Parathyroid adenoma (tissue), 2 donors: ENCODE measurements at regions not wholly inside any gene's neighbourhood (a gene's known extent, or its start where the extent isn't known, plus 50 kb on each side); places are given as distances from the start of the nearest gene placed in this dataset.
"Not testable (repeated sequence)": the region's sequence is repeated elsewhere in the genome, so short reads cannot be mapped to it uniquely, and the experiment has no call there.

Source experiments
- H2AFZ ChIP-seq: fragments of 300-600 bp; sonication (generic); one replicate; pipeline ENCODE4 v1.7.0; 2017; ENCODE audit warnings: antibody characterized with exemption, mild to moderate bottlenecking
- H3K27ac ChIP-seq: fragments of 300-600 bp; sonication (generic); one replicate; pipeline ENCODE4 v1.7.0; 2017
- H3K27me3 ChIP-seq: fragments of 300-600 bp; sonication (generic); one replicate; pipeline ENCODE4 v1.7.0; 2017; ENCODE audit warnings: low read length; ENCODE audit not compliant: control insufficient read depth, insufficient read depth
- H3K36me3 ChIP-seq: fragments of 300-600 bp; sonication (generic); one replicate; pipeline ENCODE4 v1.7.0; 2017; ENCODE audit warnings: low read length; ENCODE audit not compliant: control insufficient read depth, insufficient read depth
- H3K4me1 ChIP-seq: fragments of 300-600 bp; sonication (generic); one replicate; pipeline ENCODE4 v1.7.0; 2017; ENCODE audit warnings: control low read depth
- H3K4me2 ChIP-seq: fragments of 300-600 bp; sonication (generic); one replicate; pipeline ENCODE4 v1.7.0; 2017; ENCODE audit warnings: low read length
- H3K4me3 ChIP-seq: fragments of 300-600 bp; sonication (generic); one replicate; pipeline ENCODE4 v1.7.0; 2017; ENCODE audit warnings: low read depth, low read length
- H3K79me2 ChIP-seq: fragments of 300-600 bp; sonication (generic); one replicate; pipeline ENCODE4 v1.7.0; 2017; ENCODE audit warnings: control low read depth
- H3K9ac ChIP-seq: fragments of 300-600 bp; sonication (generic); one replicate; pipeline ENCODE4 v1.7.0; 2017; ENCODE audit warnings: mild to moderate bottlenecking
- H3K9me3 ChIP-seq: fragments of 300-600 bp; sonication (generic); one replicate; pipeline ENCODE4 v1.7.0; 2017; ENCODE audit warnings: low read length; ENCODE audit not compliant: control insufficient read depth
- TF ChIP-seq, protein P1 (sequence below): fragments of 300-600 bp; sonication (generic); IDR thresholded peaks from one replicate; pipeline ENCODE4 v1.7.0; 2017; ENCODE audit warnings: antibody characterized with exemption, mild to moderate bottlenecking
- donor health status: primary hyperparathyroidism.

DNA sequence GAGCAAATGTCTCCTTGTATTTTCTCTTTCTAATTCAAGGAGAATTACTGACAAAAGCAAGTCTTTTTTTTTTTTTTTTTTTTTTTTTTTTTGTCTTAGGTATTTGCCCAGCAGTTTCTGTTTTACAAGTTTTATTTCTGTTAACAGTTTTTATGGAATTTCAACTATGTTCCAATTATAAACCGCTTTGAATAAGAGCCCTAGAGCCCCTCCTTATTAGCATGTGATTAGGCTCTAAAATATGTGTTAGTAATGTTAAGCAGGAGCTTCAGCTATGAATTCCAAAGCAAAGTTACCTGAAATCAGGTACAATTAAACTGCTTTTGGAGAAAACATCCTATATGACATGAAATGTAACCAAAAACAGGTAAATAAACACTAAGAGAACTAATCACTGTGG lies 997.0 kb upstream of the POT1 start:
- TF ChIP-seq, protein P1, sequence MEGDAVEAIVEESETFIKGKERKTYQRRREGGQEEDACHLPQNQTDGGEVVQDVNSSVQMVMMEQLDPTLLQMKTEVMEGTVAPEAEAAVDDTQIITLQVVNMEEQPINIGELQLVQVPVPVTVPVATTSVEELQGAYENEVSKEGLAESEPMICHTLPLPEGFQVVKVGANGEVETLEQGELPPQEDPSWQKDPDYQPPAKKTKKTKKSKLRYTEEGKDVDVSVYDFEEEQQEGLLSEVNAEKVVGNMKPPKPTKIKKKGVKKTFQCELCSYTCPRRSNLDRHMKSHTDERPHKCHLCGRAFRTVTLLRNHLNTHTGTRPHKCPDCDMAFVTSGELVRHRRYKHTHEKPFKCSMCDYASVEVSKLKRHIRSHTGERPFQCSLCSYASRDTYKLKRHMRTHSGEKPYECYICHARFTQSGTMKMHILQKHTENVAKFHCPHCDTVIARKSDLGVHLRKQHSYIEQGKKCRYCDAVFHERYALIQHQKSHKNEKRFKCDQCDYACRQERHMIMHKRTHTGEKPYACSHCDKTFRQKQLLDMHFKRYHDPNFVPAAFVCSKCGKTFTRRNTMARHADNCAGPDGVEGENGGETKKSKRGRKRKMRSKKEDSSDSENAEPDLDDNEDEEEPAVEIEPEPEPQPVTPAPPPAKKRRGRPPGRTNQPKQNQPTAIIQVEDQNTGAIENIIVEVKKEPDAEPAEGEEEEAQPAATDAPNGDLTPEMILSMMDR: no peak
- H3K9me3 ChIP-seq: no peaks in the 10 kb centered on the region
- H3K27ac ChIP-seq: no peak overlapping the region
- H2AFZ ChIP-seq: no peak overlapping the region
- H3K4me1 ChIP-seq: no peaks in the 10 kb centered on the region
- H3K27me3 ChIP-seq: no peaks in the 10 kb centered on the region
- no peak overlapping the region for H3K4me2 ChIP-seq
- no peak overlapping the region for H3K9ac ChIP-seq
- H3K36me3 ChIP-seq: no peaks in the 10 kb centered on the region
- no peak overlapping the region for H3K4me3 ChIP-seq
- H3K79me2 ChIP-seq: no peaks in the 10 kb centered on the region

DNA sequence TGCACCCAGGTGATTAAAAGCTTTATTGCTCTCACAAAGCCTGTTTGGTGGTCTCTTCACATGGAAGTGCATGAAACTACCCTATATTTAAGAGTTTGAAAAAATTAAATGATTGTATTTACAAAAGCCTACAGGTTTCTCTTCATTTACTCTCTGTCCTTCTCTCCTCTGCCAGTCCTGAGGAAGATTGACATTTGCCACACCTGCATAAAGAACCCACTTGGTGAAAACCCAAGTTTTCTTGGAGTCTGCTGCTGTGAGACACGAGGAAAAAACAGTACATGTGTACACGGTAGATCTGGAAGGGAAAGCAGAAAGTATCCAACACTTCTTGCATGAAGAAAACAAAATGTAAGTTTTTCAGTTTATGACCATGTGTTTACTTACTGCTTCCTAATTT lies 994.4 kb upstream of the POT1 start:
- H3K9ac ChIP-seq: no peak overlapping the region
- TF ChIP-seq, protein P1: no peak
- H3K4me3 ChIP-seq: no peak overlapping the region
- no peak overlapping the region for H3K4me2 ChIP-seq
- no peak overlapping the region for H3K27ac ChIP-seq
- no peaks in the 10 kb centered on the region for H3K79me2 ChIP-seq
- H2AFZ ChIP-seq: no peak overlapping the region
- no peaks in the 10 kb centered on the region for H3K9me3 ChIP-seq
- no peaks in the 10 kb centered on the region for H3K36me3 ChIP-seq
- H3K4me1 ChIP-seq: no peaks in the 10 kb centered on the region
- H3K27me3 ChIP-seq: no peaks in the 10 kb centered on the region

DNA sequence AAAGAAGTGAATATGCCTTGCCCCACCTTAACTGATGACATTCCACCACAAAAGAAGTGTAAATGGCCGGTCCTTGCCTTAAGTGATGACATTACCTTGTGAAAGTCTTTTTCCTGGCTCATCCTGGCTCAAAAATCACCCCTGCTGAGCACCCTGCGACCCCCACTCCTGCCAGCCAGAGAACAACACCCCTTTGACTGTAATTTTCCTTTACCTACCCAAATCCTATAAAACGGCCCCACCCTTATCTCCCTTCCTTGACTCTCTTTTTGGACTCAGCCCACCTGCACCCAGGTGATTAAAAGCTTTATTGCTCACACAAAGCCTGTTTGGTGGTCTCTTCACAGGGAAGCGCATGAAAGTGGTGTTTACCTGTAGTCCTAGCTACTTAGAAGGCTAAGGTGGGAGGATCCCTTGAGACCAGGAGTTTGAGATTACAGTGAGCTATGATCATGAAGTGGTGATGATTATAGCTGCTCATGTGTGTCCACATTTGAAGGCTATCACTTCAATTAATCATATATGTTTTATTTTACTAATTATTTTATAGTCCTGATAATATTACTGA lies 985.8 kb upstream of the POT1 start:
- H3K27ac ChIP-seq, H3K4me1 ChIP-seq, H3K36me3 ChIP-seq, H3K4me3 ChIP-seq, H3K9me3 ChIP-seq, H3K27me3 ChIP-seq, H3K9ac ChIP-seq, H3K4me2 ChIP-seq, H2AFZ ChIP-seq, H3K79me2 ChIP-seq: not testable (repeated sequence)

DNA sequence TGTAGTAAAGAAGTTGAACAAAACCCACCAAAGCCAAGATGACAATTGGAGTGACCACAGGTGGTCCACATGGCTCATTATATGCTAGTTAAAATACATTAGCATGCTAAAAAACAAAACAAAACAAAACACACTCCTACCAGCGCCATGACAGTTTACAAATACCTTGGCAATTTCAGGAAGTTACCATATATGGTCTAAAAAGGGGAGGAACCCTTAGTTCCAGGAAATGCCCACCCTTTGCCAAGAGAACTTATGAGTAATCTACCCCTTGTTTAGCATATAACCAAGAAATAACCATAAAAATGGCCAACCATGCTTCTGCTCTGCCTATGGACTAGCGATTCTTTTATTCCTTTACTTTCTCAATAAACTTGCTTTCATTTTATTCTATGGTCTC lies 979.1 kb upstream of the POT1 start:
- Histone ChIP-seq H3K36me3 (no peaks in the 10 kb centered on the region), H3K9ac (no peak overlapping the region), H3K9me3 (no peaks in the 10 kb centered on the region), H2AFZ (no peak overlapping the region), H3K27me3 (no peaks in the 10 kb centered on the region), H3K79me2 (no peaks in the 10 kb centered on the region), H3K4me2 (no peak overlapping the region), H3K27ac (no peak overlapping the region), H3K4me1 (no peaks in the 10 kb centered on the region), H3K4me3 (no peak overlapping the region)
- TF ChIP-seq, protein P1: no peak

DNA sequence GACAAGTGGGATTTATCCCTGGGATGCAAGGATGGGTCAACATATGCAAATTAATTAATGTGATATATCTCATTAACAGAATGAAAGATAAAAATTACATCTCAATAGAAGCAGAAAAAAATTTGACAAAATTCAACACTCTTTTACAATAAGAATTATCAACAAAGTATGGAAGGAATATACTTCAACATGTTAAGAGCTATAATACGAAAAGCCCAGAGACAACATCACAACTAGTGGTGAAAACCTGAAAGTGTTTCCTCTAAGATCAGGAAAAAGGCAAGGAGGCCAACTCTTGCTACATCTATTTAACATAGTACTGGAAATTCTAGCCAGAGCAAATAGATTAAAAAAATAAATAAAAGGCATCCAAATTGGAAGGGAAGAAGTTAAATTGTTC lies 970.0 kb upstream of the POT1 start:
- H3K4me3 ChIP-seq: no peak overlapping the region
- H3K79me2 ChIP-seq: no peaks in the 10 kb centered on the region
- no peak overlapping the region for H3K9ac ChIP-seq
- no peaks in the 10 kb centered on the region for H3K27me3 ChIP-seq
- H3K4me2 ChIP-seq: no peak overlapping the region
- no peaks in the 10 kb centered on the region for H3K36me3 ChIP-seq
- H3K4me1 ChIP-seq: no peaks in the 10 kb centered on the region
- H3K27ac ChIP-seq: no peak overlapping the region
- H3K9me3 ChIP-seq: no peaks in the 10 kb centered on the region
- H2AFZ ChIP-seq: no peak overlapping the region
- TF ChIP-seq, protein P1: no peak
